Tibial artery (tissue), 4 donors: ENCODE measurements at regions not wholly inside any gene's neighbourhood (a gene's known extent, or its start where the extent isn't known, plus 50 kb on each side); places are given as distances from the start of the nearest gene placed in this dataset.

ENCODE experiments used
- DNase-seq, 2 donors: peaks; one replicate each; pipeline ENCODE4 v3.0.0-alpha.2; 2019
- H3K27ac ChIP-seq, 2 donors: fragments of 200-600 bp; sonication (generic) in 1 of 2; 1 replicate in 1 of 2; 2 replicates in 1 of 2; pipeline ENCODE4 v1.5.1; 2018 to 2019; ENCODE audit warnings: mild to moderate bottlenecking in 1 of 2
- H3K27me3 ChIP-seq, 2 donors: fragments of 200-600 bp; sonication (generic) in 1 of 2; one replicate each; pipeline versions ENCODE4 v1.5.1 to v1.6.0; 2016 to 2019
- H3K36me3 ChIP-seq, 3 donors: fragments of 200-600 bp; sonication (generic) in 2 of 3; one replicate each; pipeline ENCODE4 v1.5.1; 2016 to 2019; ENCODE audit warnings: mild to moderate bottlenecking in 2 of 3
- H3K4me1 ChIP-seq, 4 donors: fragments of 200-600 bp; sonication (generic) in 2 of 4; 1 replicate in 3 of 4; 2 replicates in 1 of 4; pipeline ENCODE4 v1.5.1; 2016 to 2019
- H3K4me3 ChIP-seq, 2 donors: fragments of 200-600 bp; sonication (generic) in 1 of 2; 1 replicate in 1 of 2; 2 replicates in 1 of 2; pipeline ENCODE4 v1.5.1; 2018 to 2019; ENCODE audit warnings: mild to moderate bottlenecking in 2 of 2
- H3K9me3 ChIP-seq, 3 donors: fragments of 200-600 bp; sonication (generic) in 1 of 3; one replicate each; pipeline ENCODE4 v1.5.1; 2016 to 2019
- intact Hi-C: fragments of 100-400 bp; cut with DNase I; formaldehyde crosslinking; loops from one replicate; pipeline ENCODE4 v1.15.0; 2023; ENCODE audit warnings: low total_unique reads
- TF ChIP-seq, protein P1 (sequence below), 2 experiments: fragments of 200-600 bp in 1 of 2; fragments of 450-650 bp in 1 of 2; IDR thresholded peaks; one replicate each; pipeline ENCODE4 v1.5.1; 2017 to 2019; ENCODE audit warnings: antibody characterized with exemption in 2 of 2, mild to moderate bottlenecking in 1 of 2, moderate library complexity in 1 of 2

DNA sequence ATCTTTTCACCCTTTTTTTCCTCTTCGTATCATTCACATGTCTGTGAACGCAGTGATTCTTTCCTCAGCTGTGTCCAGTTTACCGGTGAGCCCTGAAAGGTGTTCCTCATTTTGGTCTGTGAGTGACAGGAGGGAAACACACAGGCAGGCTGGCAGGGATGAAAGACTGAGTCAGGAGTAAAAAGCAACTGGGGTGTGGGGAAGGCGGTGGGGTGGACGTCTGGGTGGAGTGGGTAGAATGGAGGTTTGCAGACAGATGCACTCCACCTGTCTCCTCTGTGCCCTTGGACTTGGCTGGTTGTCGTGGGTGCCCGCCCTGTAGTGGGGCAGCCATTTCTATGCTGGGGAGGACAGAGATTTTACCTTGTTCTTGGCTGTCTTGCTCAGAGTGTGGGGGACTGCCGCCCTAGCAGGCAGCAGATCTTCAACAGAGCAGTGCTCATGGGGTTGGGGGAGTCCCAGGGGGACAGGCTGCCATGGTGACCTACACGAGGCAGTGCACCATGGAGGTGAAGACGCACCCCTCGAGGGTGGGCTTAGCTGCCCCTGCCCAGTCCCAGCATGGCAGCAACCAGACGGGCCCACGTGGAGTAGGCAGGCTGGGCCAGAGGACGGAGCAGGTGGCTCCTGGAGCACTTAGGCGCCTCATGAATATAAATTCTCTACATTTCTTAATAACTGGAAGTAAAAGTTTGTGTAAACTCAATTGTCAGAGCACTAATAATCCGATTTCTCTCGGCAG is 603.7 kb downstream of the TBC1D22A start:
- no peak for DNase-seq
- Histone ChIP-seq H3K27ac (no peak overlapping the region), H3K9me3 (peaks cover 0 to 14% (median 13%) of the 10 kb centered on the region in 3 donors)

DNA sequence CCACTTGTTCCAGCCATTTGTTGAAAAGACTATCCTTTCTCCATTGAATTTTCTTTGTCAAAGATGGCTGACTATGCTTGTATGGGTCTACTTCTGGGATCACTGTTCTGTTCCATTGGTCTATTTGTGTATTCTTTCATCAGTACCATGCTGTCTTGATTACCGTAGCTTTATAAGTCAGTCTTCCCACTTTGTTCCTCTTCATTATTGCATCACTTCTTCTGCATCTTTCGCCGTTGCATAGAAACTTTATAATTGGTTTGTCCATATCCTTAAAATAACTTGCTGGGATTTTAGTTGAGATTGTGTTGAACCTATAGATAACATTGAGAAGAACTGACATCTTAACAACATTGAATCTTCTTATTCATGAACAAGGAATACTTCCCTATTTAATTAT is 598.8 kb downstream of the TBC1D22A start:
- Histone ChIP-seq H3K9me3 (peaks cover 0 to 14% (median 13%) of the 10 kb centered on the region in 3 donors), H3K27ac (no peak overlapping the region), H3K4me1 (no peaks in the 10 kb centered on the region), H3K4me3 (no peak overlapping the region), H3K27me3 (peaks cover 0 to 2% of the 10 kb centered on the region in 2 donors), H3K36me3 (no peaks in the 10 kb centered on the region)
- intact Hi-C loops, result no loop called here
- TF ChIP-seq, protein P1, sequence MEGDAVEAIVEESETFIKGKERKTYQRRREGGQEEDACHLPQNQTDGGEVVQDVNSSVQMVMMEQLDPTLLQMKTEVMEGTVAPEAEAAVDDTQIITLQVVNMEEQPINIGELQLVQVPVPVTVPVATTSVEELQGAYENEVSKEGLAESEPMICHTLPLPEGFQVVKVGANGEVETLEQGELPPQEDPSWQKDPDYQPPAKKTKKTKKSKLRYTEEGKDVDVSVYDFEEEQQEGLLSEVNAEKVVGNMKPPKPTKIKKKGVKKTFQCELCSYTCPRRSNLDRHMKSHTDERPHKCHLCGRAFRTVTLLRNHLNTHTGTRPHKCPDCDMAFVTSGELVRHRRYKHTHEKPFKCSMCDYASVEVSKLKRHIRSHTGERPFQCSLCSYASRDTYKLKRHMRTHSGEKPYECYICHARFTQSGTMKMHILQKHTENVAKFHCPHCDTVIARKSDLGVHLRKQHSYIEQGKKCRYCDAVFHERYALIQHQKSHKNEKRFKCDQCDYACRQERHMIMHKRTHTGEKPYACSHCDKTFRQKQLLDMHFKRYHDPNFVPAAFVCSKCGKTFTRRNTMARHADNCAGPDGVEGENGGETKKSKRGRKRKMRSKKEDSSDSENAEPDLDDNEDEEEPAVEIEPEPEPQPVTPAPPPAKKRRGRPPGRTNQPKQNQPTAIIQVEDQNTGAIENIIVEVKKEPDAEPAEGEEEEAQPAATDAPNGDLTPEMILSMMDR (IDR thresholded peaks at IDR 0.05), result no peak
- no peak for DNase-seq

More for the DNA sequence above, 603.7 kb downstream of the TBC1D22A start:
- Histone ChIP-seq H3K27me3 (peaks cover 0 to 8% of the 10 kb centered on the region in 2 donors), H3K4me1 (no peaks in the 10 kb centered on the region), H3K36me3 (no peaks in the 10 kb centered on the region), H3K4me3 (no peak overlapping the region)
- TF ChIP-seq, protein P1 (IDR thresholded peaks at IDR 0.05), result no peak
- intact Hi-C loops, result no loop called here

DNA sequence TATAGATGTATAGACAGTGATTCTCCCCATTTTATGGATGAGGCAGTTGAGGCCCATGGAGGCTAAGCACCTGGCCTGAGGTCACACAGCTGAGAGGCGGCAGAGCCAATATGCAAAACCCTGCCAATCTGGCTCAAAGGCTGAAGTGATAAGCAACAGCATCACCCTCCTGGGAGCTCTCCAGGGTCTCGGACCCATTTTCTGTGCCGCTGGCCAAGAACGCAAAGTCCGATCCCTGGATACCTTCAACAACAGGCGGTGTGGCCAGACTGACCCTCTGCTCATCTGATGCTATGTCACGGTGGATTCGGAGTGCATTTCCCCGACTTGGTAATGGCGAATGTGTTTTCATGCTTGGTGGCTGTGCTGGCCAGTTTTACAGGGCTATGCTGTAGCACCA is 595.0 kb downstream of the TBC1D22A start:
- no peak overlapping the region for H3K27ac ChIP-seq
- H3K27me3 ChIP-seq, result peaks cover 0 to 2% of the 10 kb centered on the region in 2 donors
- DNase-seq, result no peak
- intact Hi-C loops, result no loop called here
- no peaks in the 10 kb centered on the region for H3K4me1 ChIP-seq
- H3K36me3 ChIP-seq, result no peaks in the 10 kb centered on the region
- no peak overlapping the region for H3K4me3 ChIP-seq
- H3K9me3 ChIP-seq, result peaks cover 0 to 10% (median 8%) of the 10 kb centered on the region in 3 donors
- TF ChIP-seq, protein P1 (IDR thresholded peaks at IDR 0.05), result no peak

DNA sequence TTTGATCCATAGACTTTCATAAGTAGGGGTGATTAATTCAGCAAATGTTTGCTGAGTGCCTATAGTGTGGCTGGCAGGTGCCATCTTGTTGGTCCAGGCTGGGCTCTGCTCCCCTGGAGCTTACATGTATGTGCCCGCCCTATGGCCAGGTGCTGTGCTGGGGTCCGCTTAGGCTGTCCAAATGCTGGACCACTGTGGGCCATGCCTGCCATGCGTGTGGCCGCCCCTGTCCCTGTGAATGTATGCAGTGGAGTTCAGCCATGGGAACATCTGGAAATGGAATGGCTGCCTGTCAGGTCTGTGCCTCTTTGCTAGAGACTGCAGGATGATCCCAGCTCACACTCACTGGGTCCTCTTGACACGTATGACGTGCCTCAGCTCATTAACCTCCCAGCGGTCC is 594.6 kb downstream of the TBC1D22A start:
- TF ChIP-seq, protein P1 (IDR thresholded peaks at IDR 0.05), result no peak
- intact Hi-C loops, result no loop called here
- Histone ChIP-seq H3K27me3 (peaks cover 0 to 6% of the 10 kb centered on the region in 2 donors), H3K36me3 (no peaks in the 10 kb centered on the region), H3K4me1 (no peaks in the 10 kb centered on the region), H3K9me3 (peaks cover 0 to 6% (median 5%) of the 10 kb centered on the region in 3 donors), H3K4me3 (no peak overlapping the region), H3K27ac (no peak overlapping the region)
- DNase-seq, result no peak

DNA sequence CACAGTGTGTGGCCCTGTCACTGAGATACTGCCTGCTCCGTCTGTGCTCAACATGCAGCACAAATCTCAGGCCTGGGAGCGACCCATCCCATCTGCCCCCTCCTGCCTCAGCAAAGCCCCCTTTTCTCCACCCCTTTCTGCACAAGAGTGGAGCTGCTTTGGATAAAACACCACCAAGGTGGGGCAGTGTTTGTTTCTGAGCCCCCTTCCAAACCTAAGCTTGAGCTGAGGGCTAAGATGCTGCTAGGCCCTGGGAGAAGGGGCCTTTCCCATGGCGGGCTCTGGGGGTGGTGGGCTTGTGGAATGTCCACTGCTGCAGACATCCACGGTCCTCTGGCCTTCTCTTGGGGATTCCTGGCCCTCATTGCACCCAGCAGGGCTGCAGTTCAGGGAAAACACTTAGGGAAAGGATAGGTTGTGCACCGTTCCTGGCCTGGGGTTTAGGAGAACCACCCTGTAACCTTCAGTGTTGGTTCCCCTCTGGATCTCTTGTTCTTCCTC is 594.1 kb downstream of the TBC1D22A start:
- Histone ChIP-seq H3K9me3 (peaks cover 0 to 5% (median under 1%) of the 10 kb centered on the region in 3 donors), H3K27ac (no peak overlapping the region), H3K36me3 (no peaks in the 10 kb centered on the region), H3K4me3 (no peak overlapping the region), H3K4me1 (no peaks in the 10 kb centered on the region), H3K27me3 (peaks cover 0 to 9% of the 10 kb centered on the region in 2 donors)
- no peak for DNase-seq
- intact Hi-C loops, result no loop called here
- TF ChIP-seq, protein P1 (IDR thresholded peaks at IDR 0.05), result no peak
